GM19397 (cell line): ENCODE measurements at regions not wholly inside any gene's neighbourhood (a gene's known extent, or its start where the extent isn't known, plus 50 kb on each side); places are given as distances from the start of the nearest gene placed in this dataset.
"Not testable (repeated sequence)": the region's sequence is repeated elsewhere in the genome, so short reads cannot be mapped to it uniquely, and the experiment has no call there.

Experiments used
- ATAC-seq: cut with Tn5 transposase; IDR thresholded peaks from one replicate; pipeline ENCODE4 v1.9.1; 2021; ENCODE audit warnings: mild to moderate bottlenecking, moderate library complexity; ENCODE audit not compliant: unreplicated experiment

- ATAC-seq = not testable (repeated sequence)
Observed at GRCh38 chr1:83154306-83154705, 844.6 kb downstream of the TTLL7 start.

DNA sequence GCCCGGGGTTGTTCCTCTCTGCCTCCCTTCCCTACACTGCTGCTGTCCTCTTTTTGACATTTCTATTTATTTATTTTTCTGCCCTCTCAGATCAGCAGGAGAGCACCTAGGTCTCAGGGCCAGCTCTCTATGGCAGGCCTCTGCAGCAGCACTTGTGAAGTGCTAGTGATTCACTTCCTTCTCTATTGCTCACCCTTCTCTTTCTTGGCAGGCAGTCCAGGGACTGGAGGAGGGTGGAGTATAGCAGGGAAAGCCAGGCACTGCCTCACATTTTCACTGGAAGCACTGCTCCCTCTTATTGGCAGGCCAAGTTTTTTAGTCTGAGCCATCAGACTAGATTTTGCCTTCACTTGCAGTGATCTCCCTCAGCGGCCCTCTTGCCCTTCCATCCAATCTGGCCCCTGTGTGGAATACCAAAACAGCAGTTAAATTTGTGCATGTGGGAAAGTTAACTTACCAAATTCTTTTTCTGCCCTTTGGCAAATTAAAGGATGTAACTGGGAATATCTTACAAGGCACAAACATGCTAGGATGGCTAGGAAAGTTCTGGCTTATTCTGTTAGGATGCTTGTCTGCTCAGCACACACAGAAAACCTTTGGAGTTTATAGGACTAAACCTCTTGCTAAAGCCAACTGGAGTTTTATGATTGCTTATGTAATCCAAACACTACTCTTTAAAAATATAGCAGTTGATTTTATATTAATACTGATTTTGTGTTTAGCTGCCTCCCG is 847.6 kb downstream of the TTLL7 start:
- ATAC-seq = not testable (repeated sequence)

DNA sequence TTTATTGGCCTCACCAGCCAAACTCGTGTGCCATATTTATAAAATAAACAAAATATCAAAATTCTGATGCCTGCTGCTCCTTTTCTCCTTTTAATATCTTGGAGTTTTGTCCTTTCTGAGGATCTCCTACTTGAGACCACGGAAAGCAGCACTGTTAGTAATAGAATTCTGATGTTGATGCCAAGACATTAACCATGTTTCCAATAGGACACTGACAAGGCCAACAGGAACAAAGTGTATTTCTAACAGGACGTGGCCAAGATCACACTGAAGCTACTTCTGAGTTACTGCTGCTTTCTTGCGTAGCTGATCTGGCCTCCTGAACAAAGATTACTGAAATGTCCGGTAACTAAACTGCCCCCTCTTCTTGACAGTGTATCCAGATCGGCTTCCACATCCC is 848.5 kb downstream of the TTLL7 start:
- ATAC-seq = not testable (repeated sequence)

DNA sequence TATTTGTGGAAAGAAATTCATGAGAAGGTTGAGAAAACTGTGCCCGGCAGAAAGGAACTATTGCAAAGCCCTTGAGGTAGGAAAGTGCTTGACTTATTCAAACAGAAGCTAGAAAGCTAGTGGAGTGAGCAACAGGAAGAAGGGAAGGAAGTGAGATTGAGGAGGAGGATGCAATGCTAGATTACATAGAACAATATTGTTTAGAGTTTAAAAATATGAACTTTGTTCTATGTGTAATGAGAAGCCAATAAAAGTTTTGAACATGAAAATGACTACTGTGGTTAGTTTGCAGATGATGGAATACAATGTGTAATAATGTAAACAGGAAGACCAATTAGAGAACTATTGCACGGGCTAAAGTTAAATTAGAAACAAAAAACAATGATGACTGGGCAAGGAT is 853.1 kb downstream of the TTLL7 start:
- not testable (repeated sequence) for ATAC-seq

DNA sequence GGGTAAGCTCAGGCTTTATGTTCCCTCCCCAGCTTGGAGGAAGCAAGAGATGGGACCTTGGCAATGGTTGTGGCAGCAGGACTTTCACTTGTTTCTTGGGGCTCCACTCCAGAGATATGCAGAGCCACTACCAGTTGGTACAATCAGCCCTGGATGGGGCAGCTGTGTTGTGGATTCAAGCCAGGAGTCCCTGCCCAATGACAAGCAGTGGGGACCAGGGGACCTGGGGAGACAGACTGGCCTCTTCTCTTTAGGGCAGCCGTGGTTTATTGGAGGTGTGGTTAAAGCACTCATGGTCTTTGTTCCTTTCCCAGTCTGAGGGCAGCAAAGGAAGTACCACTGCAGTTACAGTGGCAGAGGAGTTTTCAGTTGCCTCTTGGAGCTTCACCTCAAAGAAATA is 856.1 kb downstream of the TTLL7 start:
- ATAC-seq = not testable (repeated sequence)

GRCh38 chr1:83135524-83136157 is 863.3 kb downstream of the TTLL7 start:
- ATAC-seq = not testable (repeated sequence)

GRCh38 chr1:83134322-83135014 is 864.5 kb downstream of the TTLL7 start:
- not testable (repeated sequence) for ATAC-seq

- ATAC-seq = no peak
Observed at GRCh38 chr1:83131692-83131955, 867.3 kb downstream of the TTLL7 start.

DNA sequence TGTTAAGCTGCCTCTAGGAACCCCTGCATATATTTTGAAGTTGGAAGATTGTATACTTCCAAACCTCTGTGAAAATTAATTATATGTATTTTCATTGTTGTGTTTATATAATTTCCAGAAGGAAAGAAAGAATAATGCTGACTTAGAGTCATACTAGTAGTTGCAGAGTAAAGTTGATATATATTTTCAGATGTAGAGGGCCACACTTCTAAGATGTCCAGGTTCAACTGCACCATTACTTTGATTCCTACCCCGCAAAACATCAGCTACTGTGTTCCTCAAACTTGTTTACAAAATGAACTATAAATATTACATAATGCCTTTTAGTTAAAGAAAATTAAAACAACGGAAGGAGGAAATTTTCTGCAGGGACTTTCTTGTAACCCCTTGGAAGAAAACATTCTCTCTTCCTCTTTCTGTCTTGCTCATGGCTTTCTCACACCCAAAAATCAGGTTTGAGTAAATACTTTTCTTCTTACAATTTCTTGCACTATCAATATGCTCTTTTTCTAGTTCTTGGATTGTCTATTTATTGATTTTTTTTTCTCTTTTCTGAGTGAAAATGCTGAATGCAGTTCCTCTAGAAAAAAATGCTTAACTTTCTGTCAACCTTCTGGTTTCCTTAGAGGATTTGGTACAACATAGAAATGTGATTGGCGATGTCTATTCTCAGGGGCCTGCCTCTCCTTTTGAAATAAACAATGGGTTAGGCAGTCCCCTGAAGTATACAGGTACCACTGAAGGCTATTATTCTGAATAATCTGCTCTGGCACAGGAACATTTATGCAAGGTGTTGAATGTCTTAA is 867.8 kb downstream of the TTLL7 start:
- ATAC-seq = no peak

- ATAC-seq = no peak
Observed at GRCh38 chr1:83129107-83129506, 869.8 kb downstream of the TTLL7 start.

DNA sequence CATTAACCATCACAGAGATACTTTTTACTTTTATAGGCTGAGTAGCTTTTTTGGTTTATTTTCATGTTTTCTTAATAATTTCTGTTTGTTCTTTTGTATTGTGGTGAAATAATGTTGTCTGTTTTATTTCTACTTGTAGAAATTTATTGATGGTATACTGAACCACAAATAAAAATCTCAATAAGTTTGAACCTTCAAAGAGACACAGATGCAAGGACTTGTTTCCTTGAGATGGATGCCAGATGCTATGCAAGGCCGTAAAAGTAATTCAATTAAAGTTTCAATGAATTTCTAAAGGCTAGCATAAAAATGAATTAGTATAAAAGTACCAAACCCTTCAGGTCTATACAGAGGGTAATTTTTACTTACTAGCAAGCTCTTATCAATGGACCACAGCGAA is 873.5 kb downstream of the TTLL7 start:
- no peak for ATAC-seq

- ATAC-seq = no peak
Observed at GRCh38 chr1:83123019-83123418, 875.9 kb downstream of the TTLL7 start.

DNA sequence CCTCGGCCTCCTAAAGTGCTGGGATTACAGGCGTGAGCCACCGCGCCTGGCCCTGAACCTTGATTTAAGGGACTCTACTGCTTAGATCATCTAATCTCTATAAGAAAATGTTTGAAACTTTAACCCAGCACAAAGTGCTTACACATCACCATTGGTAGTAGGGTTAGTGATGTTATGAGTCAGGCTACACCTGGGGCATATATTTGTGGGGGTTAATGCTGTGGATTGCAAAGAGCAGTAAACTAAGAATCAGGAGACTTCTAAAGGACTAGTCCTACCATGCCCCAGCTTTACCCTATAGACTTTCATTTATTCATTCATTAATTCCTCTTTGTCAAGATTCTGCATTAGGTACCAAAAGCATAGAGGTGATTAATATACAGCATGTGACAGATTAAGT is 880.5 kb downstream of the TTLL7 start:
- no peak for ATAC-seq

DNA sequence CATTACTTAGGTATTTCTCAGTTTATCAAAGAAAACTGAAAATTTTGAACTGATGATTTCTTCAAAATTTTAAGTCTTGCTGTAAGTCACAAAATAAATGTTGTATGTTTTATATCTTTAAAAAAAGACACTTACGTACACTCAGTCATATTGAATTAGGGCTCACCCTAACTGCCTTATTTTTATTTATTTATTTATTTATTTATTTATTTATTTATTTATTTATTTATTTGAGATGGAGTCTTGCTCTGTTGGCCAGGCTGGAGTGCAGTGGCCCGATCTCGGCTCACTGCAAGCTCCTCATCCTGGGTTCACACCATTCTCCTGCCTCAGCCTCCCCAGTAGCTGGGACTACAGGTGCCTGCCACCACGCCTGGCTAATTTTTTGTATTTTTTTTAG is 881.9 kb downstream of the TTLL7 start:
- ATAC-seq = not testable (repeated sequence)

DNA sequence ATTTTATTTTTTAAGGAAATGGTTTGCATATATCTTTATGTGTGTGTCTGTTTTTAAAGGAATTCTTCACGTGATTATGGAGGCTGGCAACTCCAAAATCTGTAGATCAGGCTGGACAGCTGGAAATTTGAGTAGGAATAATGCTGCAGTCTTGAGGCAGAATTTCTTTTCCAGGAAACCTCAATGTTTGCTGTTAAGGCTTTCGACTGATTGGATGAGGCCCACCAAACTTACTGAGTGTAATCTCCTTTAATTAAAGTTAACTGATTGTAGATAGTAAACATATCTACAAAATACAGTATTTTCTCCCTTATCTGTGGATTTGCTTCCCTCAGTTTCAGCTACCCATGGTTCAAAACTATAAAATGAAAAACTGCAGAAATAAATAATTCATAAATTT is 883.1 kb downstream of the TTLL7 start:
- no peak for ATAC-seq

DNA sequence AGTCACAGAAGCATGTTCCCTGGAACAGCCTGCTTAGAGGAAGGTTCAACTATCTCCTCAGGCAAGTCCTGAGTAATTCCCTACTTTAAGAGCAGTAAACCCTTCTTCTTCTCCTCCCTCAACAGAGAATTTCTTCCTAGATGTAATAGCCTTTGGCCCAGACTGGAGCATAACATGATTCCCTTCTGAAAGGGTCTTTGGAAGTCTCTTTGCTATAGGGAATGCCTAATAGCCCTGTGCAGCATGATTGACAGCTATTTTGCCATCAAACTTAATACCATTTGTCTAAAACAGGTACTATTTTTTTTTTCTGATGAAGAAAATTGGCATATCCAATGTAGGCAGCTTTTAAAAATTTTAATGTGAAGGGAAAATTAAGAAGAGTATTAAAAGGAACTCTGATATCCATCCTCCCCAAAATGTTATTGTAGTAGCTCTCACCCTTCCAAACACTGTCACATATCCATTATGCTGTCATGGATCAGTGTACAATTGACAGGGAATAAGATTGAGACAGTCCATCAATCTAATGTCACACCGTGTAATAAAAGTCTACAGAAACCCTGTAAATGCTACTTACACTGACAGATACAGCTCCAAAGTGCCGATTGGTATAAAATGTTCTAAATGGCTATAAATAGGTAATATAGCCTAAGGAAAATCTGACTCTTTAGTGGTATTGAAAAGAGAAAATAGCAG is 884.6 kb downstream of the TTLL7 start:
- no peak for ATAC-seq

DNA sequence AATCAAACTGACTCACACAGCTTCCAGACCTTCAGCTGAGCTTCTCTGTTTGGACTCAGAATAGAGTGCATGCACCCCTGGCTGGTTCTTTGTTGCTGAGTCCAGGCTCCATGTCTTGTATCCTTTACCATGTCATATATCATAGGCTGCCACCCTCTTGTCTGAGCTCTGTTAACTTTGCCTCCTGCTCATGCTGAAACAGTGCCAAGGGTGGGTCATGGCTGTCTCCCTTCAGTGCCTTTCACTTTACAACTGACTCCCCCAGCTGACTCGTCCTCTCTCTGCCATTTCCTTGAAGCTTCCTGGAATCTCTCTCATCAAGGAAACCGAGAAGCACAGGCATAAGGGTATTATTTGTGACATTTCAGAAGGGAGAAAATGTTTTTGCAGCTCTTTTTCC is 885.3 kb downstream of the TTLL7 start:
- ATAC-seq = no peak

DNA sequence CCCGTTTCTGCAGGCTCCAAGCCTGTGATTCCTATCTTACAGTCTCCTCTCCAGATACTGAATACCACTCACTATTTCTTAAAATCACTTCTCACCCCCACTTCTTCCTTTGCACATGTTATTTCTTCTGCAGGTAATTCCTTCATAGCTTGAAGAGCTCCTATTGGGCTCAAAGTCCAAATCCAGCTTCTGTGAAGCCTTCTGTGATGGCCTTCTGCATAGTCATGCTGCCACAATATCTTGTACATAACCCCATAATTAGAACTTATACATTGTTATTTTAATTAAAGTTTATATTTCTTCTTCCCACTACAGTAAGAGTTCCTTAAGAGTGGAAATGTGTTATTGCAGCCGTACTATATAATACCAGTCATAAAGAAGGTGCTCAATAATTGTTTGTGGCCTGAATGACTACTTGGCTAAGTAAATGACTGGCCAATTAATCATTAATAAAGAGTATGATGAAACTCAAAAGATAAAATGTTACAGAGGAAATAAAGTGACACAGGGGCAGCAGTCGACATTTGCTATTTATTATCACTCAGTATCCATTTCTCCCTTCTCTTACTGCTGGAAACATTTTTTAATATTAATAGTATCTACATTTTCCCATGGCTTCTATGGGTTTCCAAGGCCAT is 886.6 kb downstream of the TTLL7 start:
- ATAC-seq = no peak

DNA sequence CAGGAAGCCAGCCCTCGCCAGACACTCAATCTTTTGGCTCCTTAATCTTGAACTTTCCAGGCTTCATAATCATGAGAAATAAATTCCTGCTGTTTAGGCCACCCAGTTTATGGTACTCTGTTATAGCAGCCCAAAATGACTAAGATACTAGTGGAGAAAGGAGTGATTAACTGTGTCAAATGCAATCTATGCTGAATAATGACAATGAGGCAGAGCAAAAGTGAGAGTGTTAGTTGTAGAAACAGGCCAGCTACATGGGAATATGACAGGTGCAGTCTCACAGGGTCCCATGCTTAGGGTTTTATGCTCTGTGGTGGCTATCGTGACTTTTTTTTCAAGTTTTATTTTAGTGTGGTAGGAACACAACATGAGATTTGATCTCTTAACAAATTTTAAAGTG is 888.8 kb downstream of the TTLL7 start:
- no peak for ATAC-seq

DNA sequence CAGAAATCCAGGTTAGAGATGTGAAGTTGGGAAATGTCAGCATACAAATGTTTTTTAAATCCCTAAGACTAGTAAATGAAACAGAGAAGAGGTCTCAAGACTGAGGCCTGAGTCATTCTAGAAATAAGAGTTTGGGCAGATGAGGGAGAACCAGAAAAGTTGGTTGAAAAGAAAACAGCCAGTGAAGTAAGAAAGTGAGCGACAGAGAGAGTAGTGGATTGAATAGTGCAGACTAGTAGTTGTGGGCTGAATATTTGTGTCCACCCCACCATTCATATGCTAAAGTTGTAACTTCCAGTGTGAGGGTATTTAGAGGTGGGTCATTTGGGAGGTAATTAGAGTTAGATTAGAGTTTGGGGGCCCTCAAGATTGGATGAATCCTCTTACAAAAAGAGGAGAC is 889.2 kb downstream of the TTLL7 start:
- no peak for ATAC-seq
